B cell (primary cell): ENCODE measurements at regions not wholly inside any gene's neighbourhood (a gene's known extent, or its start where the extent isn't known, plus 50 kb on each side); places are given as distances from the start of the nearest gene placed in this dataset.

Experiments
- ATAC-seq: fragments of 200-7000 bp; cut with Tn5 transposase; one replicate; pipeline ENCODE4 v1.10.0; 2021; ENCODE audit warnings: low read depth, mild to moderate bottlenecking, moderate number of reproducible peaks, moderate library complexity
- CTCF ChIA-PET: fragments of 350-600 bp; sonication (Branson Sonifier 250); formaldehyde crosslinking; loops from one replicate; lab custom pipeline; 2021; ENCODE audit warnings: antibody characterized with exemption, inconsistent platforms; lab: Charles Lee
- POLR2A ChIA-PET: fragments of 350-600 bp; sonication (Branson Sonifier 250); formaldehyde crosslinking; loops from one replicate; lab custom pipeline; 2021; ENCODE audit warnings: antibody characterized with exemption; lab: Charles Lee
- DNase-seq: peaks from one replicate; pipeline ENCODE4 v3.0.0; 2013
- H2AFZ ChIP-seq: 2 replicates; pipeline ENCODE4 v1.6.1; 2012; ENCODE audit warnings: mild to moderate bottlenecking, low read depth, low read length; ENCODE audit not compliant: insufficient read depth, poor library complexity, severe bottlenecking
- H3K27ac ChIP-seq, 2 donors: 1 replicate in 1 of 2; 2 replicates in 1 of 2; pipeline ENCODE4 v1.5.1; 2012 to 2013; ENCODE audit warnings: low read length in 2 of 2, mild to moderate bottlenecking in 2 of 2, moderate library complexity in 1 of 2
- H3K27me3 ChIP-seq, 4 experiments: fragments of 200-600 bp in 1 of 4; sonication (generic) in 1 of 4; replicated peaks in 1 of 4; 1 replicate in 2 of 4; 2 replicates in 2 of 4; pipeline versions ENCODE4 v1.6.1 to v1.7.0; 2013 to 2016; ENCODE audit warnings: low read length in 3 of 4, mild to moderate bottlenecking in 2 of 4, mixed read lengths in 1 of 4, moderate library complexity in 1 of 4; ENCODE audit not compliant: insufficient read depth in 4 of 4, control insufficient read depth in 3 of 4; ENCODE audit errors: control extremely low read depth in 1 of 4
- H3K36me3 ChIP-seq, 2 experiments: replicated peaks in 1 of 2; 1 replicate in 1 of 2; 2 replicates in 1 of 2; pipeline versions ENCODE4 v1.6.1 to v1.7.1; 2013; ENCODE audit warnings: low read length in 1 of 2; ENCODE audit not compliant: insufficient read depth in 2 of 2, control insufficient read depth in 1 of 2; ENCODE audit errors: control extremely low read depth in 1 of 2, extremely low read depth in 1 of 2
- H3K4me1 ChIP-seq, 2 donors: fragments of 200-600 bp in 1 of 2; sonication (generic) in 1 of 2; 1 replicate in 1 of 2; 2 replicates in 1 of 2; pipeline versions ENCODE4 v1.5.1 to v1.6.1; 2013 to 2017; ENCODE audit warnings: low read length in 2 of 2; ENCODE audit not compliant: control insufficient read depth in 2 of 2, insufficient read depth in 2 of 2
- H3K4me2 ChIP-seq: replicated peaks from 2 replicates; pipeline ENCODE3; 2012; ENCODE audit warnings: mild to moderate bottlenecking, low read depth, low read length; ENCODE audit not compliant: poor library complexity, severe bottlenecking
- H3K4me3 ChIP-seq, 5 experiments: fragments of 200-600 bp in 1 of 5; sonication (generic) in 1 of 5; 1 replicate in 3 of 5; 2 replicates in 2 of 5; pipeline versions ENCODE4 v1.5.1 to v1.7.0; 2011 to 2016; ENCODE audit warnings: low read length in 4 of 5, mild to moderate bottlenecking in 4 of 5, low read depth in 2 of 5, control low read depth in 1 of 5, moderate library complexity in 1 of 5; ENCODE audit not compliant: insufficient read depth in 1 of 5; ENCODE audit errors: control extremely low read depth in 1 of 5, extremely low read depth in 1 of 5
- H3K79me2 ChIP-seq: fragments of 200-600 bp; sonication (generic); one replicate; pipeline ENCODE4 v1.6.0; 2016; ENCODE audit warnings: low read length; ENCODE audit not compliant: control insufficient read depth, insufficient read depth
- H3K9ac ChIP-seq: fragments of 200-600 bp; sonication (generic); 2 replicates; pipeline ENCODE4 v1.6.1; 2017; ENCODE audit warnings: mild to moderate bottlenecking, low read length, moderate library complexity
- H3K9me3 ChIP-seq, 3 donors: one replicate each; pipeline versions ENCODE4 v1.6.1 to v1.7.1; 2013; ENCODE audit warnings: low read length in 2 of 3; ENCODE audit not compliant: control insufficient read depth in 2 of 3, insufficient read depth in 1 of 3; ENCODE audit errors: control extremely low read depth in 1 of 3
- H4K20me1 ChIP-seq: 2 replicates; pipeline ENCODE4 v1.6.0; 2012; ENCODE audit warnings: mild to moderate bottlenecking, low read length; ENCODE audit not compliant: insufficient read depth, control insufficient read depth, poor library complexity, severe bottlenecking
- H3K27ac Mint-ChIP-seq: one replicate; pipeline ENCODE4 v1.8.0; 2021; ENCODE audit warnings: mixed read lengths
- H3K27me3 Mint-ChIP-seq: one replicate; pipeline ENCODE4 v1.8.0; 2021; ENCODE audit warnings: mixed read lengths
- H3K4me1 Mint-ChIP-seq: one replicate; pipeline ENCODE4 v1.8.0; 2021; ENCODE audit warnings: mixed read lengths
- H3K4me3 Mint-ChIP-seq: one replicate; pipeline ENCODE4 v1.8.0; 2021; ENCODE audit warnings: mixed read lengths
- H3K9me3 Mint-ChIP-seq: one replicate; pipeline ENCODE4 v1.8.0; 2022; ENCODE audit warnings: mixed read lengths; ENCODE audit not compliant: insufficient read depth
- CTCF ChIP-seq: fragments of 200-600 bp; IDR thresholded peaks from one replicate; pipeline ENCODE4 v1.8.0; 2022; ENCODE audit warnings: antibody characterized with exemption, mild to moderate bottlenecking
- EZH2 ChIP-seq: IDR thresholded peaks from 2 replicates; pipeline ENCODE4 v1.6.1; 2012; ENCODE audit warnings: borderline replicate concordance, low read depth, mild to moderate bottlenecking, moderate library complexity, low read length; ENCODE audit not compliant: insufficient read depth, poor library complexity, severe bottlenecking
- WGBS: methylation state at CpG from one replicate; pipeline ENCODE4 v1.1.5; 2013; ENCODE audit warnings: missing lambda C conversion rate; ENCODE audit not compliant: insufficient coverage; 5-methylcytosine and 5-hydroxymethylcytosine counted together
- intact Hi-C: fragments of 100-400 bp; cut with micrococcal nuclease; formaldehyde crosslinking; loops from one replicate; pipeline ENCODE4 v1.10.0; 2022

- Histone ChIP-seq H3K9ac (no peak overlapping the region), H3K79me2 (no peaks in the 10 kb centered on the region), H3K4me2 (no peak overlapping the region), H3K27ac (no peak overlapping the region), H3K36me3 (no peaks in the 10 kb centered on the region), H3K27me3 (no peaks in the 10 kb centered on the region), H3K9me3 (peaks cover 0 to 7% (median 0%) of the 10 kb centered on the region in 3 donors), H2AFZ (no peak overlapping the region), H4K20me1 (no peaks in the 10 kb centered on the region), H3K4me1 (no peaks in the 10 kb centered on the region), H3K4me3 (no peak overlapping the region)
- intact Hi-C loops, result no loop called here
- no peaks in the 10 kb centered on the region for H3K27me3 Mint-ChIP-seq
- H3K27ac Mint-ChIP-seq, result no peak overlapping the region
- CTCF ChIA-PET, result no interaction called here
- H3K4me1 Mint-ChIP-seq, result no peaks in the 10 kb centered on the region
- H3K9me3 Mint-ChIP-seq, result peaks cover 5% of the 10 kb centered on the region
- no peak for ATAC-seq
- no peak for DNase-seq
- POLR2A ChIA-PET, result no interaction called here
- no peak overlapping the region for H3K4me3 Mint-ChIP-seq
- TF ChIP-seq EZH2 (no peak), CTCF (no peak)
- no CpG with 5 or more reads among the region's 2 CpGs for WGBS
Observed at GRCh38 chr1:193771596-193771995, 585.2 kb upstream of the B3GALT2 start.

GRCh38 chr1:193769651-193770050 is 583.2 kb upstream of the B3GALT2 start:
- Mint-ChIP-seq H3K4me1 (no peaks in the 10 kb centered on the region), H3K9me3 (no peaks in the 10 kb centered on the region), H3K27ac (no peak overlapping the region), H3K27me3 (no peaks in the 10 kb centered on the region), H3K4me3 (no peak overlapping the region)
- TF ChIP-seq EZH2, result no peak
- no peak for TF ChIP-seq CTCF
- H3K4me3 ChIP-seq, result no peak overlapping the region
- no peak overlapping the region for H3K9ac ChIP-seq
- H3K4me2 ChIP-seq, result no peak overlapping the region
- ATAC-seq (no peak), DNase-seq (no peak)
- no peaks in the 10 kb centered on the region for H3K36me3 ChIP-seq
- intact Hi-C loops, result no loop called here
- no peaks in the 10 kb centered on the region for H3K79me2 ChIP-seq
- no peaks in the 10 kb centered on the region for H4K20me1 ChIP-seq
- no peak overlapping the region for H2AFZ ChIP-seq
- ChIA-PET CTCF (no interaction called here), POLR2A (no interaction called here)
- WGBS, result no CpG with 5 or more reads among the region's 2 CpGs
- H3K27me3 ChIP-seq, result no peaks in the 10 kb centered on the region
- no peaks in the 10 kb centered on the region for H3K9me3 ChIP-seq
- no peak overlapping the region for H3K27ac ChIP-seq
- H3K4me1 ChIP-seq, result no peaks in the 10 kb centered on the region
